ELF-1 (cell line): ENCODE measurements at regions not wholly inside any gene's neighbourhood (a gene's known extent, or its start where the extent isn't known, plus 50 kb on each side); places are given as distances from the start of the nearest gene placed in this dataset.
"Not testable (repeated sequence)": the region's sequence is repeated elsewhere in the genome, so short reads cannot be mapped to it uniquely, and the experiment has no call there.

Experiments
- DNase-seq: peaks from one replicate; pipeline ENCODE4 v3.0.0-alpha.2; 2016; ENCODE audit warnings: low read depth, low spot score

- no peak for DNase-seq
Measured at GRCh38 chr20:29687438-29687837, 1570.0 kb upstream of the DEFB115 start.

GRCh38 chr20:29689411-29690225 is 1567.8 kb upstream of the DEFB115 start:
- no peak for DNase-seq

- DNase-seq, result no peak
Measured at GRCh38 chr20:29690274-29690673, 1567.2 kb upstream of the DEFB115 start.

- DNase-seq, result no peak
Measured at GRCh38 chr20:29740601-29740950, 1516.9 kb upstream of the DEFB115 start.

GRCh38 chr20:29740951-29741593 is 1516.4 kb upstream of the DEFB115 start:
- DNase-seq, result no peak

GRCh38 chr20:29741594-29741893 is 1515.9 kb upstream of the DEFB115 start:
- DNase-seq, result no peak

GRCh38 chr20:29741894-29742698 is 1515.4 kb upstream of the DEFB115 start:
- no peak for DNase-seq

- DNase-seq, result no peak
Measured at GRCh38 chr20:29742699-29743100, 1514.8 kb upstream of the DEFB115 start.

- DNase-seq, result peak; percentile 33
Measured at GRCh38 chr20:29743101-29743931, 1514.1 kb upstream of the DEFB115 start.

- DNase-seq, result no peak
Measured at GRCh38 chr20:29744071-29744470, 1513.4 kb upstream of the DEFB115 start.

- not testable (repeated sequence) for DNase-seq
Measured at GRCh38 chr20:29745534-29746245, 1511.8 kb upstream of the DEFB115 start.

- DNase-seq, result no peak
Measured at GRCh38 chr20:29750268-29750899, 1507.1 kb upstream of the DEFB115 start.

- DNase-seq, result peak; percentile 65
Measured at GRCh38 chr20:29752644-29753425, 1504.6 kb upstream of the DEFB115 start.

GRCh38 chr20:29753426-29753746 is 1504.1 kb upstream of the DEFB115 start:
- peak; percentile 96 for DNase-seq

GRCh38 chr20:29753879-29754278 is 1503.6 kb upstream of the DEFB115 start:
- DNase-seq, result not testable (repeated sequence)

GRCh38 chr20:29755854-29756498 is 1501.5 kb upstream of the DEFB115 start:
- not testable (repeated sequence) for DNase-seq

GRCh38 chr20:29756664-29757063 is 1500.8 kb upstream of the DEFB115 start:
- DNase-seq, result no peak

- not testable (repeated sequence) for DNase-seq
Measured at GRCh38 chr20:29761621-29762385, 1495.7 kb upstream of the DEFB115 start.

GRCh38 chr20:29762620-29763019 is 1494.8 kb upstream of the DEFB115 start:
- DNase-seq, result no peak
